Glutamatergic neuron (in vitro differentiated cells): ENCODE measurements at regions not wholly inside any gene's neighbourhood (a gene's known extent, or its start where the extent isn't known, plus 50 kb on each side); places are given as distances from the start of the nearest gene placed in this dataset.

Source experiments
- DNase-seq: peaks from one replicate; pipeline ENCODE4 v3.0.0; 2022
- H3K27ac Mint-ChIP-seq: one replicate; pipeline ENCODE4 v1.8.0; 2020; ENCODE audit warnings: mild to moderate bottlenecking, mixed read lengths, inconsistent platforms; ENCODE audit not compliant: unreplicated experiment
- H3K27me3 Mint-ChIP-seq: one replicate; pipeline ENCODE4 v1.8.0; 2020; ENCODE audit warnings: mild to moderate bottlenecking, moderate library complexity, mixed read lengths, inconsistent platforms; ENCODE audit not compliant: unreplicated experiment
- H3K36me3 Mint-ChIP-seq: one replicate; pipeline ENCODE4 v1.8.0; 2020; ENCODE audit warnings: mild to moderate bottlenecking, mixed read lengths, inconsistent platforms; ENCODE audit not compliant: unreplicated experiment
- H3K4me1 Mint-ChIP-seq: one replicate; pipeline ENCODE4 v1.8.0; 2020; ENCODE audit warnings: mild to moderate bottlenecking, low read depth, mixed read lengths, inconsistent platforms; ENCODE audit not compliant: unreplicated experiment
- H3K4me3 Mint-ChIP-seq: one replicate; pipeline ENCODE4 v1.8.0; 2020; ENCODE audit warnings: mild to moderate bottlenecking, mixed read lengths, inconsistent platforms; ENCODE audit not compliant: unreplicated experiment
- H3K9me3 Mint-ChIP-seq: one replicate; pipeline ENCODE4 v1.8.0; 2020; ENCODE audit warnings: mild to moderate bottlenecking, moderate library complexity, mixed read lengths, inconsistent platforms; ENCODE audit not compliant: unreplicated experiment
- CTCF ChIP-seq: fragments of 200-600 bp; sonication (generic); IDR thresholded peaks from one replicate; pipeline ENCODE4 v1.5.0; 2021; ENCODE audit not compliant: partially characterized antibody, unreplicated experiment

- Mint-ChIP-seq H3K36me3 (peaks cover 17% of the 10 kb centered on the region), H3K9me3 (peaks cover 2% of the 10 kb centered on the region), H3K4me1 (no peaks in the 10 kb centered on the region), H3K27me3 (no peaks in the 10 kb centered on the region), H3K27ac (no peak overlapping the region), H3K4me3 (no peak overlapping the region)
- no peak for TF ChIP-seq CTCF
- DNase-seq, result no peak
These were observed 484.6 kb downstream of the SATB2 start for GRCh38 chr2:198973181-198973580.

GRCh38 chr2:198968545-198968944, 489.2 kb downstream of the SATB2 start:
- no peak for DNase-seq
- no peak for TF ChIP-seq CTCF
- no peak overlapping the region for H3K4me3 Mint-ChIP-seq
- H3K9me3 Mint-ChIP-seq, result peaks cover 2% of the 10 kb centered on the region
- no peak overlapping the region for H3K27ac Mint-ChIP-seq
- H3K4me1 Mint-ChIP-seq, result no peaks in the 10 kb centered on the region
- no peaks in the 10 kb centered on the region for H3K27me3 Mint-ChIP-seq
- no peaks in the 10 kb centered on the region for H3K36me3 Mint-ChIP-seq

- Mint-ChIP-seq H3K4me1 (no peaks in the 10 kb centered on the region), H3K9me3 (no peaks in the 10 kb centered on the region), H3K27me3 (no peaks in the 10 kb centered on the region), H3K4me3 (no peak overlapping the region), H3K36me3 (no peaks in the 10 kb centered on the region), H3K27ac (no peak overlapping the region)
- DNase-seq, result no peak
- TF ChIP-seq CTCF, result no peak
These were observed 491.5 kb downstream of the SATB2 start for GRCh38 chr2:198966269-198966668.

- Mint-ChIP-seq H3K4me1 (no peaks in the 10 kb centered on the region), H3K27ac (no peak overlapping the region), H3K36me3 (no peaks in the 10 kb centered on the region), H3K4me3 (no peak overlapping the region), H3K27me3 (no peaks in the 10 kb centered on the region), H3K9me3 (no peaks in the 10 kb centered on the region)
- peak; percentile 52 for TF ChIP-seq CTCF
- DNase-seq, result no peak
These were observed 496.2 kb downstream of the SATB2 start for GRCh38 chr2:198961547-198961946.

- H3K9me3 Mint-ChIP-seq, result peaks cover 1% of the 10 kb centered on the region
- no peak for TF ChIP-seq CTCF
- no peak overlapping the region for H3K27ac Mint-ChIP-seq
- no peak overlapping the region for H3K4me3 Mint-ChIP-seq
- H3K4me1 Mint-ChIP-seq, result no peaks in the 10 kb centered on the region
- DNase-seq, result no peak
- H3K27me3 Mint-ChIP-seq, result peaks cover 1% of the 10 kb centered on the region
- no peaks in the 10 kb centered on the region for H3K36me3 Mint-ChIP-seq
These were observed 500.6 kb downstream of the SATB2 start for GRCh38 chr2:198957181-198957580.
